HCT116 (cell line): ENCODE measurements at regions not wholly inside any gene's neighbourhood (a gene's known extent, or its start where the extent isn't known, plus 50 kb on each side); places are given as distances from the start of the nearest gene placed in this dataset.

Experiments used
- ATAC-seq: fragments of 200-7000 bp; cut with Tn5 transposase; 2 replicates; pipeline ENCODE4 v1.9.1; 2020; ENCODE audit warnings: mild to moderate bottlenecking, moderate library complexity
- BruUV-seq: library from RNA; stranded (reverse); fragments of 400-500 nt; replicated peaks from 2 replicates; lab custom pipeline; 2021; lab: Mats Ljungman, UMichigan
- CTCF ChIA-PET: fragments of 300-600 bp; sonication (Branson Sonifier 250); formaldehyde crosslinking; loops from one replicate; lab custom pipeline; 2021; ENCODE audit warnings: antibody characterized with exemption; lab: Charles Lee
- POLR2A ChIA-PET: fragments of 300-600, 350-600 bp; sonication (Branson Sonifier 250); formaldehyde crosslinking; loops from one replicate; lab custom pipeline; 2021; ENCODE audit warnings: antibody characterized with exemption; lab: Charles Lee
- RAD21 ChIA-PET, 2 experiments: fragments of 300-600 bp; sonication (Branson Sonifier 250); formaldehyde crosslinking; loops; one replicate each; lab custom pipeline; 2023; ENCODE audit warnings: low total read pairs in 2 of 2; ENCODE audit not compliant: uncharacterized antibody in 2 of 2, unreplicated experiment in 2 of 2, low non-redundant PET in 1 of 2; lab: Charles Lee
- DNase-seq: peaks from one replicate; pipeline ENCODE4 v3.0.0-alpha.2; 2010; ENCODE audit warnings: low read depth, low spot score
- H2AFZ ChIP-seq: fragments of 200-600 bp; shearing (Covaris generic), sonication (generic); 2 replicates; pipeline ENCODE4 v1.6.1; 2017; ENCODE audit warnings: low read depth, mixed run types, mixed read lengths, antibody characterized with exemption, low read length; ENCODE audit not compliant: poor library complexity, severe bottlenecking
- H3K27ac ChIP-seq: 2 replicates; pipeline ENCODE4 v1.5.1; 2012; ENCODE audit warnings: low read depth, low read length
- H3K27me3 ChIP-seq: fragments of 200-600 bp; sonication (generic); 2 replicates; pipeline ENCODE4 v1.6.1; 2016; ENCODE audit warnings: mixed run types, low read length, mixed read lengths; ENCODE audit not compliant: insufficient read depth
- H3K36me3 ChIP-seq, 2 experiments: fragments of 200-500 bp in 1 of 2; fragments of 200-600 bp in 1 of 2; sonication (Bioruptor generic) in 1 of 2; sonication (generic) in 1 of 2; 2 replicates each; pipeline versions ENCODE4 v1.5.1 to v1.6.1; 2014 to 2016; ENCODE audit warnings: low read length in 2 of 2, inconsistent platforms in 1 of 2, mixed read lengths in 1 of 2, mixed run types in 1 of 2; ENCODE audit not compliant: insufficient read depth in 2 of 2, control insufficient read depth in 1 of 2
- H3K4me1 ChIP-seq, 2 experiments: fragments of 200-600 bp in 1 of 2; sonication (generic) in 1 of 2; 2 replicates each; pipeline versions ENCODE4 v1.5.1 to v1.6.1; 2012 to 2017; ENCODE audit warnings: low read length in 2 of 2, inconsistent platforms in 1 of 2, mild to moderate bottlenecking in 1 of 2, mixed read lengths in 1 of 2, mixed run types in 1 of 2, moderate library complexity in 1 of 2; ENCODE audit not compliant: insufficient read depth in 2 of 2, control insufficient read depth in 1 of 2
- H3K4me2 ChIP-seq: fragments of 200-600 bp; sonication (generic); 2 replicates; pipeline ENCODE4 v1.6.1; 2017; ENCODE audit warnings: mixed run types, low read length, mixed read lengths
- H3K4me3 ChIP-seq, 2 experiments: fragments of 200-600 bp in 1 of 2; sonication (generic) in 1 of 2; replicated peaks in 1 of 2; 2 replicates each; pipeline ENCODE4 v1.5.1; 2011 to 2016; ENCODE audit warnings: low read length in 2 of 2, control low read depth in 1 of 2, low read depth in 1 of 2, mild to moderate bottlenecking in 1 of 2, mixed read lengths in 1 of 2, mixed run types in 1 of 2
- H3K79me2 ChIP-seq: fragments of 200-600 bp; sonication (generic); 2 replicates; pipeline ENCODE4 v1.6.1; 2017; ENCODE audit warnings: mild to moderate bottlenecking, mixed run types, low read length, moderate library complexity, mixed read lengths; ENCODE audit not compliant: insufficient read depth
- H3K9ac ChIP-seq: fragments of 200-600 bp; sonication (generic); 2 replicates; pipeline ENCODE4 v1.6.1; 2016; ENCODE audit warnings: low read length, mixed read lengths
- H3K9me2 ChIP-seq: fragments of 200-600 bp; sonication (generic), shearing (Covaris generic); 2 replicates; pipeline ENCODE4 v1.6.1; 2017; ENCODE audit warnings: mixed run types, mild to moderate bottlenecking, moderate library complexity; ENCODE audit not compliant: insufficient read depth
- H3K9me3 ChIP-seq, 2 experiments: fragments of 200-500 bp in 1 of 2; fragments of 200-600 bp in 1 of 2; sonication (Bioruptor generic) in 1 of 2; sonication (generic) in 1 of 2; 2 replicates each; pipeline ENCODE4 v1.6.1; 2014 to 2017; ENCODE audit warnings: low read length in 2 of 2, mixed read lengths in 2 of 2, inconsistent platforms in 1 of 2, low read depth in 1 of 2, mild to moderate bottlenecking in 1 of 2, mixed run types in 1 of 2, moderate library complexity in 1 of 2; ENCODE audit not compliant: control insufficient read depth in 1 of 2, insufficient read depth in 1 of 2
- H4K20me1 ChIP-seq: fragments of 200-600 bp; sonication (generic), shearing (Covaris generic); 2 replicates; pipeline ENCODE4 v1.6.1; 2017; ENCODE audit warnings: mixed run types, mild to moderate bottlenecking, moderate library complexity; ENCODE audit not compliant: insufficient read depth
- ATF3 ChIP-seq: IDR thresholded peaks from 2 replicates; pipeline ENCODE4 v1.6.1; 2012
- CTCF ChIP-seq, 3 experiments: fragments of 200-600 bp in 1 of 3; sonication (generic) in 1 of 3; IDR thresholded peaks in 2 of 3; conservative IDR thresholded peaks in 1 of 3; 2 replicates each; pipeline ENCODE4 v1.5.1; 2012 to 2017; ENCODE audit warnings: low read depth in 2 of 3, low read length in 2 of 3, antibody characterized with exemption in 1 of 3, borderline replicate concordance in 1 of 3, control low read depth in 1 of 3, mild to moderate bottlenecking in 1 of 3, mixed read lengths in 1 of 3, mixed run types in 1 of 3, moderate library complexity in 1 of 3; ENCODE audit not compliant: insufficient read depth in 1 of 3
- EGR1 ChIP-seq: IDR thresholded peaks from 2 replicates; pipeline ENCODE4 v1.6.1; 2012; ENCODE audit warnings: low read depth
- EZH2 ChIP-seq: fragments of 200-600 bp; sonication (generic); IDR thresholded peaks from 2 replicates; pipeline ENCODE4 v1.6.1; 2017; ENCODE audit warnings: antibody characterized with exemption, mixed run types
- EZH2phosphoT487 ChIP-seq: fragments of 200-600 bp; IDR thresholded peaks from 2 replicates; pipeline ENCODE4 v1.6.1; 2018; ENCODE audit warnings: antibody characterized with exemption, borderline replicate concordance
- POLR2AphosphoS5 ChIP-seq: IDR thresholded peaks from 2 replicates; pipeline ENCODE4 v1.6.1; 2011; ENCODE audit warnings: mild to moderate bottlenecking, low read depth, low read length, moderate library complexity
- RAD21 ChIP-seq: IDR thresholded peaks from 2 replicates; pipeline ENCODE4 v1.6.1; 2012; ENCODE audit warnings: low read depth, mild to moderate bottlenecking
- REST ChIP-seq: IDR thresholded peaks from 2 replicates; pipeline ENCODE4 v1.6.1; 2012; ENCODE audit warnings: low read depth
- SRF ChIP-seq: IDR thresholded peaks from 2 replicates; pipeline ENCODE4 v1.6.1; 2012; ENCODE audit warnings: low read depth
- YY1 ChIP-seq: IDR thresholded peaks from 2 replicates; pipeline ENCODE4 v1.6.1; 2011; ENCODE audit warnings: low read length, low read depth, moderate library complexity, mild to moderate bottlenecking; ENCODE audit not compliant: insufficient replicate concordance; ENCODE audit errors: extremely low read depth
- intact Hi-C: fragments of 100-400 bp; cut with micrococcal nuclease; formaldehyde crosslinking; loops from 2 replicates; pipeline ENCODE4 v1.10.0; 2022

- CTCF ChIA-PET: no interaction called here
- Histone ChIP-seq H3K27me3 (no peaks in the 10 kb centered on the region), H3K9ac (no peak overlapping the region), H3K9me2 (no peaks in the 10 kb centered on the region), H4K20me1 (no peaks in the 10 kb centered on the region), H3K4me1 (peaks cover 0 to 6% of the 10 kb centered on the region in 2 experiments; a peak in 1 of 4 replicates), H2AFZ (peak overlapping the region; percentile 30), H3K79me2 (no peaks in the 10 kb centered on the region), H3K4me2 (no peak overlapping the region), H3K4me3 (no peak overlapping the region), H3K36me3 (no peaks in the 10 kb centered on the region), H3K9me3 (no peaks in the 10 kb centered on the region)
- no peak for DNase-seq
- POLR2A ChIA-PET: no interaction called here
- no peak for ATAC-seq
- intact Hi-C loops: no loop called here
- BruUV-seq: no TSS peak
- RAD21 ChIA-PET: no interaction called here
- TF ChIP-seq RAD21: no peak
- no peak for TF ChIP-seq CTCF (IDR thresholded peaks at IDR 0.05 in 2 of 3, conservative IDR thresholded peaks at IDR 0.05 in 1 of 3; ENCODE audit: borderline replicate concordance in 1 of 3, insufficient read depth in 1 of 3, low read depth in 2 of 3, low read length in 2 of 3)
- no peak for TF ChIP-seq EZH2
- TF ChIP-seq, all 23 proteins: peak for 0
- no peak overlapping the region for H3K27ac ChIP-seq
These were observed 87.0 kb upstream of the LRP1B start for GRCh38 chr2:142217804-142218203.

- no peak for ATAC-seq
- TF ChIP-seq EGR1: no peak
- no peak for TF ChIP-seq EZH2phosphoT487
- no peak for TF ChIP-seq RAD21
- no peak for TF ChIP-seq YY1
- TF ChIP-seq ATF3: no peak
- no peak for TF ChIP-seq SRF
- TF ChIP-seq REST: no peak
- no peak for TF ChIP-seq POLR2AphosphoS5
- Histone ChIP-seq H3K36me3 (no peaks in the 10 kb centered on the region), H3K4me3 (no peak overlapping the region), H3K79me2 (no peaks in the 10 kb centered on the region), H4K20me1 (no peaks in the 10 kb centered on the region), H3K9ac (no peak overlapping the region), H3K9me3 (no peaks in the 10 kb centered on the region), H2AFZ (no peak overlapping the region), H3K4me1 (no peaks in the 10 kb centered on the region), H3K4me2 (no peak overlapping the region), H3K9me2 (no peaks in the 10 kb centered on the region), H3K27me3 (no peaks in the 10 kb centered on the region), H3K27ac (no peak overlapping the region)
- intact Hi-C loops: no loop called here
- CTCF ChIA-PET: no interaction called here
- RAD21 ChIA-PET: no interaction called here
- no TSS peak for BruUV-seq
- POLR2A ChIA-PET: no interaction called here
- no peak for DNase-seq
These were observed 69.2 kb upstream of the LRP1B start for GRCh38 chr2:142200062-142200461.
